ENCODE measurements at regions not wholly inside any gene's neighbourhood (a gene's known extent, or its start where the extent isn't known, plus 50 kb on each side); places are given as distances from the start of the nearest gene placed in this dataset.

DNA sequence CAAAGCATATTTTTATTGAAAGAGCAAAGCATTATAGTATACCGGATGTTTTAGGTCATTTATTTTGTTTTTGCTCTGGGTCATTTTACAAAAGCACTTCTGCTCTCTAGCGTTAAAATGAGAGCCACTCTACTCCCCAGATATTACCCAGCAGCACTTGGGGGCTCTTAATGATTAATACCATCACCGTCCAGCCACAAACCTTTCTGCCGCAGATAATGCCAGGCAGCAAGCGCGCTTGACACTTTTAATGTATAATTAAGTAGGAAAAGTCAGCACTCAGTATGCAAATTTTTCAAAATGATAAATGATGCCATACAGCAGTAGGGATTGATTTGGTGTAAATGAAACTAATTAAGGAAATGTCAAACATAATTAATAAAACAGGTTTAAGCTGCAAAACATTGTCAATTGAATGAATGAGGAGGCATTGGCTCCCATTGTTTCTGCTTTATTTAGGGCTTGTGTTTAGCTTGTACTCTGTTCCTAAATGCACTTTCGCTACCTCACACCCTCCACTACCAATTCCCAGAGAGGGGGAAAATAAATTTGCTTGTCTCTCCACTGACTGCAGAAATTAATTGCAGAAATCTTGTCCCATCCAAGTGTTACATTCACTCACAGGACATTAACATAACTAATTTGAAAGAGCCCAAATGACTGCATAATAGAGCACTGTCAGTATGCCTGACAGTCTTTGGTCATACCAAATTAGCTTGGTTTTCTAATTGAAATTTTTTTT lies 358.8 kb upstream of the ARRDC3 start:
- Histone ChIP-seq H3K4me3 (replicated peaks in 1 of 4; ENCODE audit: control extremely low read depth in 1 of 4, insufficient read depth in 1 of 4, low read depth in 3 of 4, low read length in 4 of 4) (no peak overlapping the region), H3K79me2 (ENCODE audit: control insufficient read depth, insufficient read depth, low read length) (no peaks in the 10 kb centered on the region), H3K4me1 (ENCODE audit: control insufficient read depth, extremely low read depth, insufficient read depth, low read length) (no peaks in the 10 kb centered on the region), H3K27me3 (ENCODE audit: control insufficient read depth, insufficient read depth, low read length) (no peaks in the 10 kb centered on the region), H3K4me2 (ENCODE audit: extremely low read depth, insufficient read depth, low read length) (no peak overlapping the region), H3K9me3 (ENCODE audit: control insufficient read depth, insufficient read depth, low read depth, low read length) (no peaks in the 10 kb centered on the region), H3K27ac (ENCODE audit: insufficient read depth, low read length) (no peak overlapping the region), H3K36me3 (ENCODE audit: control insufficient read depth, insufficient read depth, low read length) (no peaks in the 10 kb centered on the region), H4K20me1 (ENCODE audit: control insufficient read depth, extremely low read depth, insufficient read depth, low read length) (no peaks in the 10 kb centered on the region), H3K9ac (ENCODE audit: insufficient read depth, low read length) (no peak overlapping the region), H2AFZ (ENCODE audit: low read length) (no peak overlapping the region)
- TF ChIP-seq EZH2 (IDR thresholded peaks at IDR 0.05; ENCODE audit: low read length, missing control alignments): no peak
- TF ChIP-seq, protein P1, sequence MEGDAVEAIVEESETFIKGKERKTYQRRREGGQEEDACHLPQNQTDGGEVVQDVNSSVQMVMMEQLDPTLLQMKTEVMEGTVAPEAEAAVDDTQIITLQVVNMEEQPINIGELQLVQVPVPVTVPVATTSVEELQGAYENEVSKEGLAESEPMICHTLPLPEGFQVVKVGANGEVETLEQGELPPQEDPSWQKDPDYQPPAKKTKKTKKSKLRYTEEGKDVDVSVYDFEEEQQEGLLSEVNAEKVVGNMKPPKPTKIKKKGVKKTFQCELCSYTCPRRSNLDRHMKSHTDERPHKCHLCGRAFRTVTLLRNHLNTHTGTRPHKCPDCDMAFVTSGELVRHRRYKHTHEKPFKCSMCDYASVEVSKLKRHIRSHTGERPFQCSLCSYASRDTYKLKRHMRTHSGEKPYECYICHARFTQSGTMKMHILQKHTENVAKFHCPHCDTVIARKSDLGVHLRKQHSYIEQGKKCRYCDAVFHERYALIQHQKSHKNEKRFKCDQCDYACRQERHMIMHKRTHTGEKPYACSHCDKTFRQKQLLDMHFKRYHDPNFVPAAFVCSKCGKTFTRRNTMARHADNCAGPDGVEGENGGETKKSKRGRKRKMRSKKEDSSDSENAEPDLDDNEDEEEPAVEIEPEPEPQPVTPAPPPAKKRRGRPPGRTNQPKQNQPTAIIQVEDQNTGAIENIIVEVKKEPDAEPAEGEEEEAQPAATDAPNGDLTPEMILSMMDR (conservative IDR thresholded peaks at IDR 0.05 in 1 of 2, IDR thresholded peaks at IDR 0.05 in 1 of 2; ENCODE audit: low read depth in 1 of 2, low read length in 2 of 2): no peak
- DNase-seq (ENCODE audit: low read depth in 2 of 2): no peak

DNA sequence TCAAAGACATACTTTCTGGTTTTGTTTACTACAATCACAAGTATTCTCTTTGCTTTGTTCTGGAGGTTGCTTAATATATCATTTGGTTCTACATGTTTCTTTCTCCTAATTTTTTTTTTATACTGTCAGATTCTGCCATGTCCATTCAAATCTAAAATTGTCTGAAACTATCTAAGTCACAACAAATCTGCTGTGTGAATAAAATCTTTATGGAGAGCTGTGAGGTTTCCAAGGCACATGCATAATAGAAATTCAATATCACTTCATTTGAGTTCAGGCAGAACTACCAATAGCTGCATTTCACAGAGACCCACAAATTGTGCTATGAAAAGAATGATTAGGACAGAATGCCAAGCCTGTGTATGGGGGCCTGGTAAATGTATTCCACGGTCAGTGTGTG lies 346.9 kb upstream of the ARRDC3 start:
- H3K9me3 ChIP-seq (ENCODE audit: control insufficient read depth, insufficient read depth, low read depth, low read length): no peaks in the 10 kb centered on the region
- H3K4me2 ChIP-seq (ENCODE audit: extremely low read depth, insufficient read depth, low read length): no peak overlapping the region
- TF ChIP-seq EZH2 (IDR thresholded peaks at IDR 0.05; ENCODE audit: low read length, missing control alignments): no peak
- TF ChIP-seq, protein P1 (conservative IDR thresholded peaks at IDR 0.05 in 1 of 2, IDR thresholded peaks at IDR 0.05 in 1 of 2; ENCODE audit: low read depth in 1 of 2, low read length in 2 of 2): no peak
- DNase-seq (ENCODE audit: low read depth in 2 of 2): no peak
- no peaks in the 10 kb centered on the region for H3K79me2 ChIP-seq (ENCODE audit: control insufficient read depth, insufficient read depth, low read length)
- H3K9ac ChIP-seq (ENCODE audit: insufficient read depth, low read length): no peak overlapping the region
- H3K27me3 ChIP-seq (ENCODE audit: control insufficient read depth, insufficient read depth, low read length): no peaks in the 10 kb centered on the region
- no peak overlapping the region for H2AFZ ChIP-seq (ENCODE audit: low read length)
- H3K4me3 ChIP-seq (replicated peaks in 1 of 4; ENCODE audit: control extremely low read depth in 1 of 4, insufficient read depth in 1 of 4, low read depth in 3 of 4, low read length in 4 of 4): no peak overlapping the region
- no peaks in the 10 kb centered on the region for H3K36me3 ChIP-seq (ENCODE audit: control insufficient read depth, insufficient read depth, low read length)
- H4K20me1 ChIP-seq (ENCODE audit: control insufficient read depth, extremely low read depth, insufficient read depth, low read length): no peaks in the 10 kb centered on the region
- no peaks in the 10 kb centered on the region for H3K4me1 ChIP-seq (ENCODE audit: control insufficient read depth, extremely low read depth, insufficient read depth, low read length)
- no peak overlapping the region for H3K27ac ChIP-seq (ENCODE audit: insufficient read depth, low read length)

DNA sequence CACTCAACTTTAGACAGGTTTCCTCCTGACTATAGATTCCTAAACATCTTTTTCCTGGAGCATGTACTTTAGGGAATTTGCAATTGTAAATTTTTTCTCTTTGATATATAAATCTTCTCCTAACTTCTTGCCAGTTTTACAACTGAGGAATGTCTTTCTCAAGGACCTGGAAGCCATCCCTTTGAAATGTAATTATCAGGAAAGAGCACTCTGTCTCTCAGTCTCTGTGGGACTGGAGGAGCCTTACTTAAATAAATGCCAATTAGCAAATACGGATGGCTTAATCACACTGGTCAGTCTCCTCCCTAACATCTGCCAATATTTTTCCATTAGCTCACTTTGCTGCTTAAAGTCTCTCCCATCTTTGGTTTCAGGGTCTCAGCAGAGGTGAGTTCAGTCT lies 344.3 kb upstream of the ARRDC3 start:
- Histone ChIP-seq H3K79me2 (ENCODE audit: control insufficient read depth, insufficient read depth, low read length) (no peaks in the 10 kb centered on the region), H3K9me3 (ENCODE audit: control insufficient read depth, insufficient read depth, low read depth, low read length) (no peaks in the 10 kb centered on the region), H2AFZ (ENCODE audit: low read length) (no peak overlapping the region), H3K4me1 (ENCODE audit: control insufficient read depth, extremely low read depth, insufficient read depth, low read length) (no peaks in the 10 kb centered on the region), H3K4me2 (ENCODE audit: extremely low read depth, insufficient read depth, low read length) (no peak overlapping the region), H4K20me1 (ENCODE audit: control insufficient read depth, extremely low read depth, insufficient read depth, low read length) (no peaks in the 10 kb centered on the region), H3K4me3 (replicated peaks in 1 of 4; ENCODE audit: control extremely low read depth in 1 of 4, insufficient read depth in 1 of 4, low read depth in 3 of 4, low read length in 4 of 4) (no peak overlapping the region), H3K9ac (ENCODE audit: insufficient read depth, low read length) (no peak overlapping the region), H3K27ac (ENCODE audit: insufficient read depth, low read length) (no peak overlapping the region), H3K27me3 (ENCODE audit: control insufficient read depth, insufficient read depth, low read length) (no peaks in the 10 kb centered on the region), H3K36me3 (ENCODE audit: control insufficient read depth, insufficient read depth, low read length) (no peaks in the 10 kb centered on the region)
- TF ChIP-seq, protein P1 (conservative IDR thresholded peaks at IDR 0.05 in 1 of 2, IDR thresholded peaks at IDR 0.05 in 1 of 2; ENCODE audit: low read depth in 1 of 2, low read length in 2 of 2): no peak
- no peak for TF ChIP-seq EZH2 (IDR thresholded peaks at IDR 0.05; ENCODE audit: low read length, missing control alignments)
- no peak for DNase-seq (ENCODE audit: low read depth in 2 of 2)

All from fibroblast of lung (primary cell).